Fibroblast of peridontal ligament (primary cell): ENCODE measurements at regions not wholly inside any gene's neighbourhood (a gene's known extent, or its start where the extent isn't known, plus 50 kb on each side); places are given as distances from the start of the nearest gene placed in this dataset.
A peak's percentile ranks its signal among the peaks of the same experiment; 100 is the strongest.

Source experiments
- DNase-seq: peaks from one replicate; pipeline ENCODE4 v3.0.0-alpha.2; 2010; ENCODE audit errors: extremely low read depth

GRCh38 chr20:48571949-48572847, 255.6 kb downstream of the PREX1 start:
- DNase-seq: peak; percentile 5

DNA sequence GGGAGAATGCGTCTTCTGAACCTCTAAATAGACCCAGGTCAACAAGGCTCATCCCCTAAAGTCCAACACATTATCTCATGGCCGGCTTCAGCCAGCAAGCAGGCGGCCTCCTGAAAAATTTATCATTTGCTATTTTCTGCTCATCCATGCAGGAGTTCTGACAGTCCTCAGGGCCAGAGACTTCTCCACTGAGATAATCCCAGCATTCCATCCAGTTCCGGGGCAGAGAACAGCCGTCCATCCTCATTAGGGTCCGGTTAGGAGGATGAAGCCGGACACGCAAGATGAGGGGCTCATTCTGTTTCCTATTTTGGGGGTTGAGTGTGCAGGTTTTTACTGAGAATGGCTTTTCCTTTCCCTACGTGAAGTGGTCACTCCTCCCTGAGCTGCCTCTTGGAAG, 258.1 kb downstream of the PREX1 start:
- no peak for DNase-seq

DNA sequence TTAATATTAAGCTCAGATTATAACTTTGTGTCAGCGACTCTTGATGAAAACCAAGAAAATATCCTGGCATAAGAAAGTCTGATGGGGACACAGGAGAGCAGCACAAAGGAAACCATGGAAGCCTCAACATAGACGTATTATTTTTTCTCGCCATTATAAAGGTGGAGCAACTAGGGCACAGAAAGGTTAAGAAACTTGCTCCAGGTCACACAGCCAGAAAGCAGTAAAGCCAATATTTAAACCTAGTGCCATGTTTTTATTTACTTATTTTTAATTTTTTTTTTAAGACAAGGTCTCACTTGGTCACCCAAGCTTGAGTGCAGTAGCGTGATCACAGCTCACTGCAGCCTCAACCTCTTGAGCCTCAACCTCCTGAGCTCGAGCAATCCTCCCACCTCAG, 259.3 kb downstream of the PREX1 start:
- DNase-seq: no peak

DNA sequence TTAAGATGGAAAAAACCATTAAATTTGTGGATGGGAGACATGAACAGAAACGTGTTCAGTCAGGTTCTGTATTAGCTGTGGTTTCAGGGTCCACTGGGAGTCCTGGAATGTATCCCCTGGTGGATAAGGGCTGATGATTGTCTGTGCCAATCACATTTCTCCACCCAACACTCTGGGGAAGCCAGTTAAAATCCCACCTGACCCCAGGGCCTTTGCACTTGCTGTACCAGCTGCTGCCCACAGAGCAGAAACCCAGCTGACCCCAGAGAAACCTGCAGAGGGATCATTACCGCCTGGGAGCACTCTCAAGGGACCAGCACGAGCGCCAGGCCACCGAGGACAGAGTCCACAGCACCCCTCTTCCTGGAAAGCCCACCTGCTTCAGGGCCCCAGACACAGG, 260.7 kb downstream of the PREX1 start:
- no peak for DNase-seq

GRCh38 chr20:48564982-48565539, 262.7 kb downstream of the PREX1 start:
- no peak for DNase-seq

DNA sequence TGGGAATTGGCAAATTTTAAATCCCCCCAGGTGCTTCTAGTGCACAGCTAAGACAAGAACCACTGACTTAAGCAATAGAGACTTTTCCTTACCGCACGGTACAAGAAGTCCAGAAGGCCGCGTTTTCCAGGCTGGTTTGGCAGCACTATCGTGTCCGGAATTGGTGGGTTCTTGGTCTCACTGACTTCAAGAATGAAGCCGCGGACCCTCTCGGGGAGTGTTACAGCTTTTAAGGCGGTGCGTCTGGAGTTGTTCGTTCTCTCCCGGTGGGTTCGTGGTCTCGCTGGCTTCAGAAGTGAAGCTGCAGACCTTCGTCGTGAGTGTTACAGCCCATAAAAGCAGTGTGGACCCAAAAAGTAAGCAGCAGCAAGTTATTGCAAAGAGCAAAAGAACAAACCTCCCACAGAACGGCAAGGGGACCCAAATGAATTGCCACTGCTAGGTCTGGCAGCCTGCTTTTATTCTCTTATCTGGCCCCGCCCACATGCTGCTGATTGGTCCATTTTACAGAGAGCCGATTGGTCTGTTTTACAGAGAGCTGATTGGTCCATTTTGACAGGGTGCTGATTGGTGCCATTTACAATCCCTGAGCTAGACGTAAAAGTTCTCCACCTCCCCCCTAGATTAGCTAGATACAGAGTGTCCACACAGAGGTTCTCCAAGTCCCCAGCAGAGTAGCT, 264.5 kb downstream of the PREX1 start:
- no peak for DNase-seq

GRCh38 chr20:48562586-48563116, 265.1 kb downstream of the PREX1 start:
- DNase-seq: no peak

DNA sequence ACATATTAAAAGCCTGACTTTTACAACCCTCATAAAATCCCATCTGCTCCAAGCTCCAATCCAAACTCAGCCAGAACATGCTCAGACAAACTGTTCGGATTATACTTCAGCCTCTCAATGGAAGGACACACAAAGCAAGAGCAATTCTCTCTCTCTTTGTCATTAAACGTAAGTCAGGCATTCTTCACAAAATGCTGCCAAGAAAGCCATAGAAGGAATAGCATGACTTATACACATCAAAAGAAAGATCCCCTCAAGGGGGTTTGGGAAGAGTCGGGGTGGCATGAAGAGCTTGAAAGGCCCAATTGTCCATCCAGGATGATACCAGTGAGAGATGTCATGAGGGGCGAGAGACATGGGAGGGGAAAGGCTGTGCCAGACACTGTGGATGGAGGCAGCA, 268.9 kb downstream of the PREX1 start:
- DNase-seq: no peak

- no peak for DNase-seq
These were observed 270.4 kb downstream of the PREX1 start for GRCh38 chr20:48557380-48557779.

- no peak for DNase-seq
These were observed 270.8 kb downstream of the PREX1 start for GRCh38 chr20:48556956-48557355.

DNA sequence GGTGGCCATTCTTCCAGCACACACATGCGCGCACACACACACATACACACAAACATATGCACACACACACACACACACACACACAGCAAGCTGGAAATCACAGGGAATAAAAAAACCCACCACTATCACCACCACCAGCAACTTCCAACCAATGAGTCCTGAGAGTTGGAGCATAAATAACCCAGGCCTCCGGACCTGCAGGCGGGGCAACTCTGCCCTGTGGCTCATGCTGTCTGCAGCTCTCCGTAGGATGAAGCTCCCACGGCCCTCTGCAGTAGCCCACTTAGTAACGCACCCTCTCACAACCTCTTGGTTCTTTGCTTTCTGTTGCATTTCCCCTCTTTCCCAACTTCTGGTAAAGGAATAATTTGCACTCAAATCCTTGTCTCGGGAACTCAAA, 275.2 kb downstream of the PREX1 start:
- no peak for DNase-seq

GRCh38 chr20:48550814-48551213, 277.0 kb downstream of the PREX1 start:
- DNase-seq: no peak

DNA sequence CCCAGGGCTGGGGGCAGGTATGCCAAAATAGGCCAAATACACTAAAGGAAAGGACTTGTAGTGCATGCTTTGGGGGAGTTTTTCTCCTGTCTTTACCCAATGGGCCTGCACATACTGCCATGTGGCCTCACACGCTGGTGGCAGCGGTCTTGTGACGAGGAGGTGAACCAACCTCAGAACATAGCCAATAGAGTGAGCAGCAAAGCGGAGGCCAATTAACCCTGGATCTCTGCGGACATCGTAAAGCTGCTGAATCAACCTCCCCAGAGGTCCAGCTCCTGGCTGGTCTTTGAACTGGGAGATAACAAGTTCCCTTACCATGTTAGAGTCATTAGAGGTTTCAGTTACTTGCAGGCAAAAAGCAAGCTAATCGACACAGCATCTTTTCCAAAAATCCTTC, 280.1 kb downstream of the PREX1 start:
- DNase-seq: no peak

DNA sequence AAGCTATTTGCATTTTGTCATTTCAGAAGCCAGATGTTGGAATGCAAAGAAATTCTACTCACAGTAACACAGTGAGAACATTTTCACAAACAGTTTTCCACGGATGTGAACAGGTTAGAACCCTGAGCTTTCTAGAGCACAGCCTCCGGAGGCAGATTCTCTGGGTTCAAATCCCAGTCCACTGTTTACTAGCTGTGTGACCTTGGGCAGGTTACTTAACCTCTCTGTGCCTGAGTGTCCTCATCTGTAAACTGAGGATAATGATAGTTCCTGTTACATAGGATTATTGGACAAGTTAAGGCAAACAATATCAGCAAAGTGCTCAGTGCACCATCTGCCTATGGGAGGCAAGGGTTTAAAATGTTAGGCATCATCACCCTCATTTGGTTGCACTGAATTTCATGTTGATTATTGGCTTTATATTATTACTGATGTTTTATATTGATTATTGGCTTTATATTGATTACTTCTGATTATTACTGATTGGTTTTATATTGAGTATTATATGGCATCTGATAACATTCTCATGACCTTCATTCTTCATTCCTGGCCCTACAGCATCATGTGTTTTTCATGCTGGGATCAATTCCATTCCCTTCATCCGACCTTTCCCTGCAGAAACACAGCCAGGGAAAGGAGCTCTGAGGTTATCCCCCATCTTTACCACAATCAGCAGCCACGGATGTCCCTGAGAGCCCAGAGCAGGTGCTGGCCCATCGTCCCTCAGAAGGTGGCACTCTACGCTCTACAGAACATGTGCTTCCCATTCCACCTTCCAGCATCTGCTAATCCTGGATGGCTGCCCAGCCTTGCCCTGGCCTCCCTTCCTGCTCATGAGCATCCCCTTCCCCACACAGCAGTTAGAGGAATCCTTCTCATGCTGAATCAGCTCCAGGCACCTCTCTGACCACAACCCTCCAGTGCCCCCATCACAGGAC, 283.1 kb downstream of the PREX1 start:
- no peak for DNase-seq

- no peak for DNase-seq
These were observed 286.2 kb downstream of the PREX1 start for GRCh38 chr20:48541581-48542071.

DNA sequence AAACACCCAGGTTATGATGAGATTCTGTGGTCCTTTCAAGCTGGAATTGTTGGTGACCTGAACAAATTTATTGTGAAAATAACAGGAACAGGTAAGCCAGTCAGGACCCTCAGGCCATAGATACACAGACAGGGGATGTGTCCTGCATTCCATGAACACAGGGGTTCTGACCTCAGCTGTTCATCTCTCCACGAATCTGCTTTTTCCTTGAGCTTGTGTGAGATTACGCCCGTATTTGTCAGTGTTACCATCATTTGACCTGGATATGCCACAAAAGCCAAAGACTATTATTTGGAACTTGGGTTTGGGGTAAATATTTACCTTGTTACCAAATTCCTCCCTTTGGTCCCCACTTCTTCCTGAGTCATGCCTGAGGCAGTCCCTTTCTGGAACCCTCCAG, 288.9 kb downstream of the PREX1 start:
- DNase-seq: no peak

- DNase-seq: no peak
These were observed 289.6 kb downstream of the PREX1 start for GRCh38 chr20:48538058-48538825.

- DNase-seq: no peak
These were observed 291.6 kb downstream of the PREX1 start for GRCh38 chr20:48536206-48536605.

DNA sequence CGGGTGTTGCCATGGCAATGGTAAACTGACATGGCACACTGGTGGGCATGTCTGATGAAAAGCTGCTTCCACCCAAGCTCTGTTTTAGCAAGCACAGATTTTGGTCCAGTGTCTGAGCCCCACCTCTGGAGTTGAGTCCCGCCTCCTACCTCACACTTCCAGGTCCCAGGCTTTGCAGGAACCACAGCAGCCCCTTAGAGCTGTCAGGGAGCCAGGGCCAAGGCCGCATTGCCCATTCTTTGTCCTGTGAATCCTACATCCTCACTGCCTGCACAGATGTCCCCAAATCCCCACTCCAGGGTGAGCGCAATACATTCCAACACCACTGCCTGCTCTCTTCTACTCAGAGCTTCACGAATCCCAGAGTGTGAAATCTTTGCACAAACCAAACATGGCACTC, 292.2 kb downstream of the PREX1 start:
- DNase-seq: no peak

GRCh38 chr20:48532028-48532427, 295.8 kb downstream of the PREX1 start:
- DNase-seq: no peak

GRCh38 chr20:48531505-48531904, 296.3 kb downstream of the PREX1 start:
- peak; percentile 8 for DNase-seq
